Medulla oblongata (tissue), 1 donor: ENCODE measurements at regions not wholly inside any gene's neighbourhood (a gene's known extent, or its start where the extent isn't known, plus 50 kb on each side); places are given as distances from the start of the nearest gene placed in this dataset.

Experiments
- DNase-seq: peaks from one replicate; pipeline ENCODE4 v3.0.0-alpha.2; 2015; ENCODE audit errors: extremely low spot score

DNA sequence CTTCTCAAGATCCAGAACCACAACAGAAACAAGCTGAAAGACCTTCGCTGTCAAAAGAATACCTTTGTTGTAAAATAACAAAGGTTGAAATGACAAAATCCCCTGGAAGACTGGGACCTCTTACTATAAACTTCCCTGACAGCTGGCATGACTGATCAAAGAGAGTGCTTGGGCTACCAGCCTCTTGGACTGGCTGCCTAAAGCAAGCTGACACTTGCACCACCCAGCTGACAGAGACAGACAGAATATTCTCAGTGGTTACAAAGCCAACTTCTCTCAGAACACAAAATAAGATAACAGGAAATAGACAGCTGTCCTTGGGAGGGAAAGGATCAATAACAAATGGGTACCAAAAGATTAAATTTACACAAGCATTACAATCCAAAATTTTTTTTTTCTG, 241.7 kb upstream of the SPOCK3 start:
- DNase-seq, result no peak

DNA sequence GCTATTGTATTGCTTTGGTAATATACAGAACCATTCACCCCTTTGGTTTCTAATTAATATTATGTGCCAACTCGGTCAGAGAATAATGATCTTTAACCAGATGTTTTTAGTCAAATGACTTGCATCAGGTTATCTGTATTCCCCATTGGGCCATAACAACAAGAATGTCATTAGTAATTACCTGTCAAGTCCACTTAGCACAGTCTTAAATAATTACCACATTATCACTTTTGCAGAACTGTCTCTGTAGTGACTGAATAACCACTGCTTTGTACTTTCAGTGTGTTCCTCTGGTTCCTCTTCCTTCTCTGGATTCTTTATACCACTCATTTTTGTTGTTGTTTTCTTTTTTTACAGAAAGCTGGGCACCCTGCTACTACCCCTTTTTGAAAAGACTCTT, 257.7 kb upstream of the SPOCK3 start:
- no peak for DNase-seq

DNA sequence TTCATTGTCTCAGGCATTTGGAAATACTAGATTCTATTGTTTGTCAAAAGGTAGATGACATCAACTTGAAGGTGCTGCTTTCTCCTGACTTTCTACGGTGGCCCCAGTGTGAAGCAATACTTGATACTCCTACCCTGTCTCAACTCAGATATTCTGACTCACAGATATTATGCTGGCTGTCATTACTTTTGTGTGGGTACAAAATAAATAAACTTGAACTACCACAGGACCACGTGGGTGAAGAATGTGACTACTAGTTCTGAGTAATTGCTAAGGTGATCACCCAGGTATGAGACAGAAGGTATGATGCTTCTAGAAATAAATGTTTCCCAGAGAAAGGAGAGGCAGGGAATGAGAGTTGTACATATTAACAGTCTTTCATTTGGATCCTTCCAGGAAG, 275.3 kb upstream of the SPOCK3 start:
- DNase-seq, result no peak

DNA sequence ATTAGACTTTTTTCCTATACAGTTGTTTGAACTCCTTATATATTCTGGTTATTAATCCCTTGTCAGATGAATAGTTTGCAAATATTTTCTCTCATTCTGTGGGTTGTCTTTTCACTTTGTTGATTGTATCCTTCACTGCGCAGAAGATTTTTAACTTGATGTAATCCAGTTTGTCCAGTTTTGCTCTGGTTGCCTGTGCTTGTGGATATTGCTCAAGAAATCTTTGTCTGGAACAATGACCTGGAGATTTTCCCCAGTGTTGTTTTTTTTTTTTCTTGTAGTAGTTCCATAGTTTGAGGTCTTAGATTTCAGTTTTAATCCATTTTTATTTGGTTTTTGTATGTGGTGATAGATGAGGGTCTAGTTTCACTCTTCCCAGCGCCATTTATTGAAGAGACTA, 289.8 kb upstream of the SPOCK3 start:
- DNase-seq, result no peak

DNA sequence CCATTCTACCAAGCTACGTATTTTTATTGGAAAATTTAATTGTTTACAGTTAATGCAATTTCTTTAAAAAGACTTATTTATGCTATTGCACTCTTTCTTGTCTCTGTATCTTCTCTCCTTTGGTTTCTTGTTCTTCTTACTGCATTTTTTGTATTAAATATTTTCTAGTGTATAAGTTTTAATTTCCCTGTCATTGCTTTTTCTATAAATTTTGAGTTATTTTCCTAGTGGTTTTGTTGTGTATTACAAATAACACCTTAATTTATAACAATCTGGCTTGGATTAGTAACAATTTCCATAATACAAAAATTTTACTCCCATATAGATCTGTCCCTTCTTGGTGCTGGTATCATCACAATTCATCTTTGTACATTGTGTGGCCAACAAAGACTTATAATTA, 303.5 kb upstream of the SPOCK3 start:
- no peak for DNase-seq

DNA sequence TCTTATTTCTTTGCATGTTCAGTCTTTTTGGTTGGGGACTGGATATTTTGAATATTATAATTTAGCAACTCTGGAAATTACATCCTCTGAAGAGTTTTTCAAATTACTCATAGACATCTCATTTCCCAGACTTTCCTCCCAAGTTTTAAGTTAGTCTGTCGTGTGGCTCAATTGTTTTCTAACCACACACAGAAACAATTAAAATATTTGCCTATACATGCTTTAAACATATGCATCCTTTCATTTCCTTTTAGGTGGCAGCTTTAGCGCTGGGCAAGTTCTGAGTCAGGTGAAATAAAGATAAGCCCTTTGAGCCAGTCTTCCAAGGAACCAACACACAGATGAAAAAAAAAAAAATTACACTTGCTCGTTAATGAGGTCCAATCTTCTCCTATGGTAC, 307.0 kb upstream of the SPOCK3 start:
- DNase-seq, result no peak

DNA sequence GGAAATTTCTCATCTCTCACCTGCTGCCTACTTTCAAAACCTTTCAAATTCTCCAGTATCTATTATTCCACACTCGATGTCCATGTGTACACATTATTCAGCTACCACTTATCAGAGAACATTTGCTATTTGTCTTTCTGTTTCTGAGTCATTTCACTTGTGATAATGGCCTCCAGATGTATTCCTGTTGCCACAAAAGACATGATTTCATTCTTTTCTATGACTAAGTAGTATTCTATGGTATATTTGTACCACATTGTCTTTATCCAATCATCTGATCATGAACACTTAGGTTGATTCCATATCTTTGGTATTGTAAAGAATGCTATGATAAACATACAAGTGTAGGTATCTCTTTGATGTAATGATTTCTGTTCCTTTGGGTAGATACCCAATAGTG, 310.1 kb upstream of the SPOCK3 start:
- DNase-seq, result no peak

DNA sequence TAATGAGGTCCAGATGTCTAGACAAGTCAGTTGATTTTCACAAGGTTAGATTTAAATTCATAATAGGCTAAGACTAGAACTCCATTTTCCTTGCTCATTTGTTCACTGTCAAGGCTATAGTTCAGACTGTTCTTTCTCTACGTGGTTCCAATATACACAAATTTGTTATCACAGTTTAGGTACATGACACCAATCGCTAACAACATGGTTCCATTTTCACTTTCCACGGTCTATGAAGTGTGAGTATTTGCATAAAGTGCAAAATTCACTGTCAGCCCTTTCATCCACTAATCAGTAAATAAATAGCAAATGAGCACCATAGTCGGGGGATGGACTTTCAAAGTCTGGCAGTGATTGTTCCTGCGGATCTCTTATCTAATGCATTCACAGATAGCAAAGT, 315.7 kb upstream of the SPOCK3 start:
- no peak for DNase-seq

GRCh38 chr4:167555338-167556022, 321.2 kb upstream of the SPOCK3 start:
- no peak for DNase-seq

DNA sequence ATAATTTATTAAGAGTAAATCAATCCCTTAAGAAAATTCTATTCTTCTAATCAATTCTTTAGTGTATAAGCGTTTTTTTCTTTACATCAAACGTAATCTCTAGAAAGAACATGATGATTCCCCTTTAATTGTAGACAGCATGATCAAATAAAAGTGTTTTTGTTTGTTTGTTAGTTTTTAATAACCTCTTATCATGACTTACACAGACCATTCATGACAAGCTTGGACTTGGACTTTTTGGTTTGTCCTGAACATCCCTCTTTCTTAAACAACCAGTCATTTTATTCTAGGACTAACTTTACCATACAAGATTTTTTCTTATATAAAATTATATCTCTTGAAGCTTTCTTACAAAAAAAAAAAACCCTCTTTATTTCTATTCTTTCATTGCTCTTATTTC, 344.6 kb upstream of the SPOCK3 start:
- no peak for DNase-seq

- no peak for DNase-seq
Measured at GRCh38 chr4:167581449-167581965, 347.2 kb upstream of the SPOCK3 start.

- DNase-seq, result no peak
Measured at GRCh38 chr4:167587361-167587760, 353.1 kb upstream of the SPOCK3 start.

DNA sequence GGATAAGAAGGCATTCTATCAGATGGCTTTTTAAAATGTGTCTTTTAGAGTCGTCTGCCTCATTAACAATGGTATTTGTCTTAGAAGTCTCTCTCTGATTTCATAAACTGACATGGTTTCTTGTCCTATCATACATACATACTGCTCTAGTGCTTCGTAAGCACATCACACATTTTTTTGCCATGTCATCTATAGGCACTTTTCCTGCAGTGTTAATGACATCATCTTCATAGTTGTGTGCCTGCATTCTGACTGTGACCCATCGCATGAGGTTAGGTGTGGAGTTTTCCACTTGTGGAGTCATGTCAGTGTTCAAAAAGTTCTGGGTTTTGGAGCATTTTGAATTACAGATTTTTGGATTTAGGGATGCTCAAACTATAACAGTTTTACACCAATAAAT, 361.6 kb upstream of the SPOCK3 start:
- no peak for DNase-seq

DNA sequence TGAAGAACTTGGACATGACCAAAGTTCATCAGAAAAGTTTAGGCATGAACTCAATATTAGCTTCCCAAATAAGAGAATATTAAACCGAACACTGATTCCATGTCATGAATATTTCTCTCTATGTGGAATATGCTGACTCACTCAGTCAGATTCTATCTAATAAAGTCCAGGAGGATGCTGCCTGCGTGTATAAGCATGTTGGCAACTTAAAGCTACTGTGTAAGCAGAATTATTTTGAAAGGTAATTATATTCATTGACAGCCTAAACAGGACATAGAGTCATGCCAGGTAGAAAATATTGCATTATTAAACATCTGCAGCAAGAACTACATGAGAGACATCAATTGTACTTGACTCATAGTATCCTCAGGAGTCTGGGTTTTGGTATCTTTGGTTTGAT, 367.9 kb upstream of the SPOCK3 start:
- DNase-seq, result no peak

DNA sequence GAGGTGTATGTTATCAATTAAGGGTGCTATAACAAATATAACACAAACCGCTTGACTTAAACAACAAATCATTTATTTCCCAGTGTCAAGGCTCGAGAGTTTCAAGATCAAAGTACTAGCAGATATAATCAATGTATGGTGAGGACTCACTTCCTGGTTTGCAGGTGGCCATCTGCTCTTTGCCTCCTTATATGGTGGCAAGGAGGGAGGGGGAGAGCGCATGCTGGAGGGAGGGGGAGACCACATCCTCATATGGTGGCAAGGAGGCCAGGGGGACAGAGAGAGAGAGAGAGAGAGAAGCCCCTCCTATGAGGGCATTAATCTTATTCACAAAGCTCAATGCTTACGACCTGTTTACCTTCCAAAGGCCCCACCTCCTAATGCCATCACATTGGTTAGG, 372.3 kb upstream of the SPOCK3 start:
- DNase-seq, result no peak

GRCh38 chr4:167613381-167613780, 379.1 kb upstream of the SPOCK3 start:
- DNase-seq, result peak; percentile 55

DNA sequence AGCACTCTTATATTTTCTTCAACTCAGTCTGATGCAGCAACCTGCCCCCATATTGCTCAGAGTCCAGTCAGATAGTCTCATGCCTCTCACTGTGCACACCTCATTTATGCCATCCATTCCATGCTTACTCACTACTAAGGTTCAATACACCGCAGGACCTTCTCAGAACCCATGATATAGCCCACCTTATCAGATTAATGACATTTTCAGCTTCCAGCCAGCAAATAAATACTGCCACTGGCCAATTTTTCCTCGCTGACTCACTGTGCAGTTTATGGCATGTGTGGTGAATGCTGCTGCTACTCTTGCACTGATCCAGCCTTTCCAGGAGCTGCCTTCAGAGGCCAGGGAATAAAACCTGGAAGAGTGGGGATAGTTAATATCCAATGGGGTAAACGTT, 380.6 kb upstream of the SPOCK3 start:
- no peak for DNase-seq

- no peak for DNase-seq
Measured at GRCh38 chr4:167616476-167616875, 382.2 kb upstream of the SPOCK3 start.

DNA sequence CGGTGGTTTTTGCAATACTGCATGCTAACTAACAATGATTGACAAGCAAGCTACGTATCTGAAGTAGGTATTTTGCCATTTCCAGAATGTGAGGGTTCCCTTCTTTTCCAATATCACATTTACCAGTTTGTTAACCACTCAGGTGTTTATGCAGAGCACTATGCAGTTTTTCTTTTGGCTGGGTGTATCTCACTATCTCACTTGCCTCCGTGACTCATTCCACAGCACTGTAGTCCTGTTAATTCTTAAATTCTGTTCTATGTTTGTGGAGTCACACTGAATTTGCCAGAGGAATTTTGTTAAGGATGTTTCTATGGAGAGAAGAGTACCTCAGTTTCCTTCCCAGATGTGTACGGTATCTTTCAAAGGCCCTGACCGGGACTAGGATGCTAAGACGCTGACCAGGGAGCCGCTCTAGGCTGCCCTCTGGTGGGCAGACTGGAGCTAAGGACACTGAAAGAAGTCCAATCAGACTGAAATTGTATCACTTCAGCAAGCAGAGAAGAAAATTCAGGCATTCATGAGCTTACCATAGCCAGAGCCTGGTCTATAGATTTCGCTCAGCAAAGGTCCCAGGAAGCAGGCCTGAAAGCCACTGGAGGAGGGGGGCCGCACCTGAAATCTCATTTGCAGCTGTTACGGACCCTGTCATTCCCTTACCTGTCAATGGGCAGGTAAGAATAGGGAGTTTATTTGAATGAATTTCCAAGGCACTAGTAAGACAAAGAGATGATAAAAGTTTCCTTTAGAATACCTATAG, 388.4 kb upstream of the SPOCK3 start:
- DNase-seq, result peak; percentile 85

- DNase-seq, result no peak
Measured at GRCh38 chr4:167623241-167623572, 388.9 kb upstream of the SPOCK3 start.

DNA sequence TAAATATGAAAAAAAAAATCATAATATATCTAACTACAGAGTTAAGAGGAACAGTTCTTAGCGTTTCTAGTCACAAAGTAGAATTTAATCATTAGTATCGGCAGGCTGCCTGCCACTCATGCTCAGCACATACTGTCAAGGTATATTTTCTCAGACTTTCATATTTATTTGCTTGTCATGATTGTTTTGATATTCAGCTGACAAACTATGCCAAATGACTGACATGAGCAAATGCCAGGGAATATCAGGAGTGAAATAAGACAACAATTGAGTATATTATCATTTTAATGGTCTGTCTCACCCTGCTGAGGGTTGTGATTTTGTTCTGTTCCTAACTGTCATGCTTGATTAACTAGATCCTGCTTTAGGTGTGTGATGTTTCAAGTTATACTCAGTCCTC, 395.0 kb upstream of the SPOCK3 start:
- DNase-seq, result no peak

GRCh38 chr4:167642250-167642649, 408.0 kb upstream of the SPOCK3 start:
- DNase-seq, result no peak

GRCh38 chr4:167645358-167645757, 411.1 kb upstream of the SPOCK3 start:
- DNase-seq, result no peak

DNA sequence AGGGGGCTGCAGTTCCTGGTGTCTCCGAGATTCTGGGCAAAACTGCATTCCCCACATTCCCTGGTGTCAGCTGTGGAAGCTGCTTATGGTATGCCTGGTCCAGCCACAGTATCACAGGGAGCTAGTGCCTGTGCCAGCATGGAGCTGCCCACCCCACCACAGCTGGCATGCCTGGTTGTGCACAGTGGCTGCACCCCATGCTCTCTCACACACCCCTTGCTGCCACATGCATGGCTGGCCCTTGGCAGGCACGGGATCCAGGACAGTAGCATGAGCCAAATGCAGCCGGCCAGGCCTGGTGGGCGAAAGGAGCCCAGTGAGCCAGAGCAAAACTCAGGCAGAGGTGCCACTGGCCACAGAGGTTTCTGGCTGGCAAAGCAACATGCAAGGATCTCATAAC, 418.0 kb upstream of the SPOCK3 start:
- DNase-seq, result no peak
